ENCODE measurements at regions not wholly inside any gene's neighbourhood (a gene's known extent, or its start where the extent isn't known, plus 50 kb on each side); places are given as distances from the start of the nearest gene placed in this dataset.

DNA sequence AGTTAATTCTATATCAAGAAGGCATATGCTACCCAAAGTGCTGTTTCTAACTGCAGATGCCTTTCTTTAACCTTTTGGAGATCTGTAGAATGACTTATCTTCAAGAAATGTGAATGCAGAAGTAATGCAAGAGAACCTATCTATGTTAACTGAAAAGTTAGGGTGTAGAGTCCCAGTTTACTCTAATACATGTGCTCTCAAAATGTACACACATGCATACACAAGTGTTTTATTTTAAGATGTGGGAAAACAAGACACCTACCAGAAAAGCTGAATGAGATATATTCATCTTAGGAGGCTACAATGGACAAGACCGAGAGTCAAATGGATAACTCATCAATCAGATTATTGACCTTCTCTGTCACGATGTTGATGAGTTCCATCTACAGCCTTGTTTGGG lies 80.9 kb downstream of the CDCA7 start:
- no peaks in the 10 kb centered on the region for H3K36me3 ChIP-seq (ENCODE audit: insufficient read depth, low read length)
- H3K4me3 ChIP-seq (ENCODE audit: low read length): no peak overlapping the region
- no peak overlapping the region for H3K27ac ChIP-seq (ENCODE audit: low read length)
- no peak overlapping the region for H3K9ac ChIP-seq (ENCODE audit: low read length)
- no peaks in the 10 kb centered on the region for H4K20me1 ChIP-seq (ENCODE audit: insufficient read depth)
- H3F3A ChIP-seq (ENCODE audit: insufficient read depth, low read length, poor library complexity, severe bottlenecking): no peaks in the 10 kb centered on the region
- H3K4me2 ChIP-seq (ENCODE audit: low read length): no peak overlapping the region
- TF ChIP-seq SMC3 (conservative IDR thresholded peaks at IDR 0.05; ENCODE audit: poor library complexity) (no peak), MXI1 (conservative IDR thresholded peaks at IDR 0.05; ENCODE audit: poor library complexity, severe bottlenecking) (no peak), TAF1 (IDR thresholded peaks at IDR 0.05; ENCODE audit: low read depth) (no peak), EZH2 (IDR thresholded peaks at IDR 0.05; ENCODE audit: borderline replicate concordance, insufficient read depth, low read length, poor library complexity, severe bottlenecking) (no peak), POLR2AphosphoS5 (IDR thresholded peaks at IDR 0.05) (no peak), REST (IDR thresholded peaks at IDR 0.05; ENCODE audit: borderline replicate concordance) (no peak), RAD21 (conservative IDR thresholded peaks at IDR 0.05) (no peak), EP300 (conservative IDR thresholded peaks at IDR 0.05; ENCODE audit: poor library complexity, severe bottlenecking) (no peak)
- TF ChIP-seq, protein P1, sequence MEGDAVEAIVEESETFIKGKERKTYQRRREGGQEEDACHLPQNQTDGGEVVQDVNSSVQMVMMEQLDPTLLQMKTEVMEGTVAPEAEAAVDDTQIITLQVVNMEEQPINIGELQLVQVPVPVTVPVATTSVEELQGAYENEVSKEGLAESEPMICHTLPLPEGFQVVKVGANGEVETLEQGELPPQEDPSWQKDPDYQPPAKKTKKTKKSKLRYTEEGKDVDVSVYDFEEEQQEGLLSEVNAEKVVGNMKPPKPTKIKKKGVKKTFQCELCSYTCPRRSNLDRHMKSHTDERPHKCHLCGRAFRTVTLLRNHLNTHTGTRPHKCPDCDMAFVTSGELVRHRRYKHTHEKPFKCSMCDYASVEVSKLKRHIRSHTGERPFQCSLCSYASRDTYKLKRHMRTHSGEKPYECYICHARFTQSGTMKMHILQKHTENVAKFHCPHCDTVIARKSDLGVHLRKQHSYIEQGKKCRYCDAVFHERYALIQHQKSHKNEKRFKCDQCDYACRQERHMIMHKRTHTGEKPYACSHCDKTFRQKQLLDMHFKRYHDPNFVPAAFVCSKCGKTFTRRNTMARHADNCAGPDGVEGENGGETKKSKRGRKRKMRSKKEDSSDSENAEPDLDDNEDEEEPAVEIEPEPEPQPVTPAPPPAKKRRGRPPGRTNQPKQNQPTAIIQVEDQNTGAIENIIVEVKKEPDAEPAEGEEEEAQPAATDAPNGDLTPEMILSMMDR (IDR thresholded peaks at IDR 0.05; ENCODE audit: poor library complexity, severe bottlenecking): no peak
- H3K27me3 ChIP-seq (ENCODE audit: insufficient read depth, low read depth, low read length): no peaks in the 10 kb centered on the region
- no peaks in the 10 kb centered on the region for H3K9me2 ChIP-seq (ENCODE audit: insufficient read depth, low read length)
- H2AFZ ChIP-seq (ENCODE audit: low read depth, low read length): no peak overlapping the region
- no peaks in the 10 kb centered on the region for H3K9me3 ChIP-seq (ENCODE audit: low read length)
- no peaks in the 10 kb centered on the region for H3K79me2 ChIP-seq (replicated peaks; ENCODE audit: insufficient read depth, low read length)

DNA sequence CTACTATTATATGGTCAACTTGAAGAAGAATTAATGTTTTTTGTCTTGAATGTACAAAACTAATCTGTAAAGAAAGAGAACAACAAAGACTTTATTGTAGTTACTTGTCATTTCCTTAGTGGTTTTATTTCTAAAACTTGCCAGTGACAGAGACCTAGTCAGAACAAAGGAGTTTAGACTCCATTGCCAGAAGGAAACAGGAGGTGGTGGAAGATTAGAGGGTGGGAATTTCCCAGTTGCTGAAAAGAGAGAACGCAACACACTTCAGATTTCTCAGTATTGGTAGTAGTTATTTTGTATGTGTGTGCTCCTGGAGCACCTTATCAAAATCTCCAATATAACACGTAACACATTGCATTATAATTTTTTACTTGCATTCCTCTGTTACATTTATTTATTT lies 81.4 kb downstream of the CDCA7 start:
- H3K27ac ChIP-seq (ENCODE audit: low read length): no peak overlapping the region
- no peaks in the 10 kb centered on the region for H3F3A ChIP-seq (ENCODE audit: insufficient read depth, low read length, poor library complexity, severe bottlenecking)
- no peaks in the 10 kb centered on the region for H3K79me2 ChIP-seq (replicated peaks; ENCODE audit: insufficient read depth, low read length)
- no peak overlapping the region for H2AFZ ChIP-seq (ENCODE audit: low read depth, low read length)
- no peak overlapping the region for H3K4me3 ChIP-seq (ENCODE audit: low read length)
- TF ChIP-seq SMC3 (conservative IDR thresholded peaks at IDR 0.05; ENCODE audit: poor library complexity): no peak
- TF ChIP-seq, protein P1 (IDR thresholded peaks at IDR 0.05; ENCODE audit: poor library complexity, severe bottlenecking): no peak
- no peak for TF ChIP-seq POLR2AphosphoS5 (IDR thresholded peaks at IDR 0.05)
- no peak for TF ChIP-seq REST (IDR thresholded peaks at IDR 0.05; ENCODE audit: borderline replicate concordance)
- TF ChIP-seq TAF1 (IDR thresholded peaks at IDR 0.05; ENCODE audit: low read depth): no peak
- no peak for TF ChIP-seq EP300 (conservative IDR thresholded peaks at IDR 0.05; ENCODE audit: poor library complexity, severe bottlenecking)
- no peak for TF ChIP-seq MXI1 (conservative IDR thresholded peaks at IDR 0.05; ENCODE audit: poor library complexity, severe bottlenecking)
- TF ChIP-seq EZH2 (IDR thresholded peaks at IDR 0.05; ENCODE audit: borderline replicate concordance, insufficient read depth, low read length, poor library complexity, severe bottlenecking): no peak
- TF ChIP-seq RAD21 (conservative IDR thresholded peaks at IDR 0.05): no peak
- no peaks in the 10 kb centered on the region for H3K36me3 ChIP-seq (ENCODE audit: insufficient read depth, low read length)
- H3K9me2 ChIP-seq (ENCODE audit: insufficient read depth, low read length): no peaks in the 10 kb centered on the region
- H3K27me3 ChIP-seq (ENCODE audit: insufficient read depth, low read depth, low read length): no peaks in the 10 kb centered on the region
- H3K9me3 ChIP-seq (ENCODE audit: low read length): no peaks in the 10 kb centered on the region
- H3K4me2 ChIP-seq (ENCODE audit: low read length): no peak overlapping the region
- no peak overlapping the region for H3K9ac ChIP-seq (ENCODE audit: low read length)
- no peaks in the 10 kb centered on the region for H4K20me1 ChIP-seq (ENCODE audit: insufficient read depth)

Data from neural cell (in vitro differentiated cells).